GM19025 (cell line): ENCODE measurements at regions not wholly inside any gene's neighbourhood (a gene's known extent, or its start where the extent isn't known, plus 50 kb on each side); places are given as distances from the start of the nearest gene placed in this dataset.

Source experiments
- ATAC-seq: cut with Tn5 transposase; IDR thresholded peaks from one replicate; pipeline ENCODE4 v1.9.1; 2021; ENCODE audit warnings: mild to moderate bottlenecking, low read depth, moderate library complexity; ENCODE audit not compliant: unreplicated experiment

- no peak for ATAC-seq
Measured at GRCh38 chr3:113133140-113133539, 78.2 kb upstream of the BOC start.

DNA sequence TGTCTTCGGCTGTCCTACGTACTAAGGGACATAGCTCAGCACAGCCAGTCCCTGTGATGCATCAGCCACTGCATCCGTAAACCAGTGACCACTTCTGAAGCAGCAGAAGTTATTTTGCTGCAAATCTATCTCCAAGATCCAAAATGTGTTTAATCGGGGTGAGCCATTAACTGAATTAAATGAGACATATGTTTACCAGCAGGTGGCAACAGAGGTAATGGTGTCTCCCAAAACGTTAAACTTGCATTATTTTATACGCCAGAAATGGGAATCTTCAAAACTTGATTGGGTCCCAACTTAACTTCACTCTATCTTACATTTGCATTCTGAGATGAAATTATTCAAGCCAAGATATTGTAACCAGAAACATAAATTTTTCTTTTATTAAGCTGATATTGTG, 75.3 kb upstream of the BOC start:
- no peak for ATAC-seq

DNA sequence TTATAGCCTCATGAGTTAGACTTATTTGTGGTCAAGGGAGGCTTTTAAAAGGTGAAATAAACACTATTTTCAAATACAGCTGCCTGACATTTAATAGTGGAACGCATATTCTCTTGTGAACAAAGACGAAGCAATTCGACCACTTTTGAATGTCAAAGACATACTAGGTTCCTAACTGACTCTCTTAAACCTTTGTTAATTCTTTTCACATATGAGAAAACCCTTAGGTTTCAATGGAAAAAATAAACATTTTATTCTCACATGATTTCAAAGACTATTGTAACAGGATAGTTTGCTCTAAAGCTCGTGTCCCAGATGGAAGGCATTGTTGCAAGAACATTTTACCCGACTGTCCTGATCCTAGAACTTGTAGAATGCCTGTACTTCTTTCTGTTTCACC, 74.8 kb upstream of the BOC start:
- no peak for ATAC-seq

- no peak for ATAC-seq
Measured at GRCh38 chr3:113138839-113139743, 72.3 kb upstream of the BOC start.

- no peak for ATAC-seq
Measured at GRCh38 chr3:113140876-113141275, 70.5 kb upstream of the BOC start.

DNA sequence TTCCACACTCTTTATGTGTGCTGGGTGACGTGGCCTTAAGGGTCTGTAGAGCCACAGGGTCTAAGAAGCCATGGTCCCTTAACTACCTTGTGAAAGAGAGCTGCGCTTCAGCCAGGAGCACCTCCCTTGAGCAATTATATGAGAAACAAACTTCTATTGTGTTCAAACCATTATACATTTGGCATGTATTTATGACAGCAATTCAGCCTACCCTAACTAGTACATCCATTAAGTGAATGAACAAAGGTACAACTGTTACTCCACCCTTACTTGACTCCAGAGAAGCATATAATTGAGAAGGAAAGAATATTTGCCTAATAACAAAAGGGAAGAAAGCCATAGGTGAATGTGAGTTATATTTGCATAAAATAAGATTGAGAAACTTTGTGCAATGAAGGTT, 69.8 kb upstream of the BOC start:
- ATAC-seq, result no peak

DNA sequence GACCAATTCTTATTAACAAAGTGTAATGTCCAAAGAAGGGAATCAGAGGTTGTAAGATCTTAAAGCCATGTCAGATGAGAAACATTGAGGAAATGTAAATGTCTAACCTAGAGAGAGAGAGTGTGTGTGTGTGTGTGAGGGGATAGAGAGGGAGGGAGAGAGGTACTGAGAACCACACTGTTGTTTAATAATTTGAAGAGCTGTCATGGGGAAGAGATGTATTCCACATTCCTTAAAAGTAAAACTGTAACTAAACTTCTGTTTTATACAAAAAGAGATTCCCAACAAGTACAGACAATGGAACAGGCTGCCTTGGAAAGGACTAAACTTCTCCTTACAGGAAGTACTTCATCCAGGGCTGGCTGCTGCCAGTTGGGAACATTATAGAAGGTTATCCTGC, 68.9 kb upstream of the BOC start:
- ATAC-seq, result no peak

- no peak for ATAC-seq
Measured at GRCh38 chr3:113143353-113143752, 68.0 kb upstream of the BOC start.

DNA sequence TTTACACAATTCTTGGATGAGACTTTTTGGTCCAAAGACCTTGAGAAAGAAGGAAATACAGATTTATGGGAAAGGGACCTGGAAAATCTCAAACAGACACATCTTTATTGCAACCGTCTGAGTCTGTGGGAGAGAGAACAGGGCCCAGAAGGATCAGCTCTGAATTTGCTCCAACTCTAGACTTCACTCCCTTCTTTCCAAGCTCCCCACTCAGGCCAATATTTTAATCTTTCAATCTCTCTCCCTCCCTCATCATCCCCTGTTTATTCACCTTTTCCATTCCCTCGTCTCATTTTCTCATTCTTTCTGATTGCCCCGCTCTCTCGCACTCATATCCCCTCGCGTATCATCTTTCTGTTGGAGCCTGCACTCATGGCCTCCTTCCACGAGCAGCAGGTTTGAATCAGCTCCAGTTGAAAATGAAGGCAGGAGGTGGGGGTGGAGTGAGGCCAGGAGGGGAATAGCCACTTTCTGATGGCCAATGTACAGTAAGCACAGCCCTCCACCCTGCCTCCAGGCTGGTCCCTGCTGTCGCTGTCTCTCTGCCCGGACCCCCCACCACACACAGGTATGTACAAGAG, 63.6 kb upstream of the BOC start:
- ATAC-seq, result no peak

GRCh38 chr3:113148284-113148683, 63.1 kb upstream of the BOC start:
- no peak for ATAC-seq

- ATAC-seq, result no peak
Measured at GRCh38 chr3:113150250-113150649, 61.1 kb upstream of the BOC start.

GRCh38 chr3:113151461-113152031, 59.8 kb upstream of the BOC start:
- no peak for ATAC-seq

- no peak for ATAC-seq
Measured at GRCh38 chr3:113152849-113153248, 58.5 kb upstream of the BOC start.

- ATAC-seq, result peak; percentile 96
Measured at GRCh38 chr3:113153499-113154107, 57.8 kb upstream of the BOC start.

- no peak for ATAC-seq
Measured at GRCh38 chr3:113156816-113157333, 54.5 kb upstream of the BOC start.

GRCh38 chr3:113157408-113158030, 53.8 kb upstream of the BOC start:
- no peak for ATAC-seq

DNA sequence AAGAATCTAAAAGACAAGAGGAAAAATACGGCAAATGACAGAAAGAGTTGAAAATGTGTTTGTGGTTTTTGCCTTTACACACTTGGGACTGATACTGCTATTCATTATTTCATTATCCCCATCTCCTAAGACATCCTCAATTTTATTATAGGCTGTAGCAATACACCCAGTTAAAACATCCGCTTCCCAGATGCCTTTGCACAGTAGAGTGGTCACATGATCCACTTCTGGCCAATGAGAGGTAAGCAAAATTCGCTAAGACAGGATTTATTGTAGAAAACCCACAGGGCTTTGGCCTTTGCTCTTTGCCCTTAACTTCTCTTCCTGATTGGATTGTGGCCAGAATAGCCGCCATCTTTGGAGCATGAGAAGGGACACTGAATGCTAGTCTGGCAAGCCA, 53.2 kb upstream of the BOC start:
- no peak for ATAC-seq
